ENCODE measurements at regions not wholly inside any gene's neighbourhood (a gene's known extent, or its start where the extent isn't known, plus 50 kb on each side); places are given as distances from the start of the nearest gene placed in this dataset.
"Not testable (repeated sequence)": the region's sequence is repeated elsewhere in the genome, so short reads cannot be mapped to it uniquely, and the experiment has no call there.

GRCh38 chr5:157963244-157963643 lies 104.3 kb upstream of the CLINT1 start:
- no peaks in the 10 kb centered on the region for H3K79me2 ChIP-seq (ENCODE audit: low read depth)
- H3K4me2 ChIP-seq: no peak overlapping the region
- DNase-seq: no peak
- no peaks in the 10 kb centered on the region for H4K20me1 ChIP-seq (ENCODE audit: insufficient read depth)
- H3K27ac ChIP-seq: no peak overlapping the region
- ChIA-PET POLR2A (ENCODE audit: unreplicated experiment) (no interaction called here), CTCF (no interaction called here)
- H3F3A ChIP-seq (ENCODE audit: insufficient read depth, low read depth): no peaks in the 10 kb centered on the region
- TF ChIP-seq EZH2 (IDR thresholded peaks at IDR 0.05; ENCODE audit: low read depth) (no peak), CTCF (conservative IDR thresholded peaks at IDR 0.05) (no peak)
- no peak overlapping the region for H3K4me3 ChIP-seq
- H2AFZ ChIP-seq: no peak overlapping the region
- no peaks in the 10 kb centered on the region for H3K36me3 ChIP-seq (ENCODE audit: low read depth)
- H3K9me3 ChIP-seq (ENCODE audit: insufficient read depth, low read depth): no peaks in the 10 kb centered on the region
- intact Hi-C loops (cut with micrococcal nuclease; ENCODE audit: unreplicated experiment): loop anchor here (10.0 kb wide), 1 partner anchor 638 kb away; no protein-coding TSS in a partner anchor
- H3K9me2 ChIP-seq (ENCODE audit: insufficient read depth): no peaks in the 10 kb centered on the region
- BruUV-seq (replicated peaks): no TSS peak
- H3K27me3 ChIP-seq (ENCODE audit: insufficient read depth, low read depth): no peaks in the 10 kb centered on the region
- no peaks in the 10 kb centered on the region for H3K4me1 ChIP-seq (replicated peaks; ENCODE audit: insufficient read depth)

GRCh38 chr5:157962686-157963085 lies 103.7 kb upstream of the CLINT1 start:
- BruUV-seq (replicated peaks); POLR2A ChIA-PET (ENCODE audit: unreplicated experiment); H3K36me3 ChIP-seq (ENCODE audit: low read depth); H3K79me2 ChIP-seq (ENCODE audit: low read depth); H3K9me2 ChIP-seq (ENCODE audit: insufficient read depth); H3K4me3 ChIP-seq; H3K27me3 ChIP-seq (ENCODE audit: insufficient read depth, low read depth); DNase-seq; H4K20me1 ChIP-seq (ENCODE audit: insufficient read depth); H3K9me3 ChIP-seq (ENCODE audit: insufficient read depth, low read depth); H3K27ac ChIP-seq; H3K4me1 ChIP-seq (replicated peaks; ENCODE audit: insufficient read depth); H2AFZ ChIP-seq; CTCF ChIA-PET; H3F3A ChIP-seq (ENCODE audit: insufficient read depth, low read depth); H3K4me2 ChIP-seq: not testable (repeated sequence)
- intact Hi-C loops (cut with micrococcal nuclease; ENCODE audit: unreplicated experiment): loop anchor here (10.0 kb wide), 1 partner anchor 638 kb away; no protein-coding TSS in a partner anchor

GRCh38 chr5:157961896-157962590 lies 103.1 kb upstream of the CLINT1 start:
- no TSS peak for BruUV-seq (replicated peaks)
- CTCF ChIA-PET: no interaction called here
- no peak overlapping the region for H3K4me3 ChIP-seq
- no peaks in the 10 kb centered on the region for H3K9me3 ChIP-seq (ENCODE audit: insufficient read depth, low read depth)
- no peak overlapping the region for H2AFZ ChIP-seq
- no peaks in the 10 kb centered on the region for H3K9me2 ChIP-seq (ENCODE audit: insufficient read depth)
- no peak overlapping the region for H3K27ac ChIP-seq
- no peaks in the 10 kb centered on the region for H3K4me1 ChIP-seq (replicated peaks; ENCODE audit: insufficient read depth)
- POLR2A ChIA-PET (ENCODE audit: unreplicated experiment): no interaction called here
- no peak for TF ChIP-seq CTCF (conservative IDR thresholded peaks at IDR 0.05)
- no peak for TF ChIP-seq EZH2 (IDR thresholded peaks at IDR 0.05; ENCODE audit: low read depth)
- no peaks in the 10 kb centered on the region for H3K27me3 ChIP-seq (ENCODE audit: insufficient read depth, low read depth)
- intact Hi-C loops (cut with micrococcal nuclease; ENCODE audit: unreplicated experiment): loop anchor here (10.0 kb wide), 1 partner anchor 637 kb away; no protein-coding TSS in a partner anchor
- no peak overlapping the region for H3K4me2 ChIP-seq
- no peaks in the 10 kb centered on the region for H3F3A ChIP-seq (ENCODE audit: insufficient read depth, low read depth)
- no peaks in the 10 kb centered on the region for H4K20me1 ChIP-seq (ENCODE audit: insufficient read depth)
- DNase-seq: no peak
- H3K36me3 ChIP-seq (ENCODE audit: low read depth): no peaks in the 10 kb centered on the region
- H3K79me2 ChIP-seq (ENCODE audit: low read depth): no peaks in the 10 kb centered on the region

GRCh38 chr5:157961176-157961575 lies 102.2 kb upstream of the CLINT1 start:
- ChIA-PET CTCF (no interaction called here), POLR2A (ENCODE audit: unreplicated experiment) (no interaction called here)
- BruUV-seq (replicated peaks): no TSS peak
- H3K79me2 ChIP-seq (ENCODE audit: low read depth): no peaks in the 10 kb centered on the region
- H3K9me3 ChIP-seq (ENCODE audit: insufficient read depth, low read depth): no peaks in the 10 kb centered on the region
- DNase-seq: no peak
- no peak overlapping the region for H3K27ac ChIP-seq
- H2AFZ ChIP-seq: no peak overlapping the region
- no peak overlapping the region for H3K4me2 ChIP-seq
- H4K20me1 ChIP-seq (ENCODE audit: insufficient read depth): no peaks in the 10 kb centered on the region
- no peaks in the 10 kb centered on the region for H3K4me1 ChIP-seq (replicated peaks; ENCODE audit: insufficient read depth)
- H3F3A ChIP-seq (ENCODE audit: insufficient read depth, low read depth): no peaks in the 10 kb centered on the region
- no peaks in the 10 kb centered on the region for H3K27me3 ChIP-seq (ENCODE audit: insufficient read depth, low read depth)
- H3K36me3 ChIP-seq (ENCODE audit: low read depth): no peaks in the 10 kb centered on the region
- no peak overlapping the region for H3K4me3 ChIP-seq
- TF ChIP-seq CTCF (conservative IDR thresholded peaks at IDR 0.05) (no peak), EZH2 (IDR thresholded peaks at IDR 0.05; ENCODE audit: low read depth) (no peak)
- no peaks in the 10 kb centered on the region for H3K9me2 ChIP-seq (ENCODE audit: insufficient read depth)
- intact Hi-C loops (cut with micrococcal nuclease; ENCODE audit: unreplicated experiment): loop anchor here (10.0 kb wide), 1 partner anchor 636 kb away; no protein-coding TSS in a partner anchor
